HG03558 (cell line): ENCODE measurements at regions not wholly inside any gene's neighbourhood (a gene's known extent, or its start where the extent isn't known, plus 50 kb on each side); places are given as distances from the start of the nearest gene placed in this dataset.

Source experiments
- ATAC-seq: cut with Tn5 transposase; IDR thresholded peaks from one replicate; pipeline ENCODE4 v1.9.1; 2021; ENCODE audit warnings: moderate number of reproducible peaks; ENCODE audit not compliant: unreplicated experiment; ENCODE audit errors: extremely low read depth

DNA sequence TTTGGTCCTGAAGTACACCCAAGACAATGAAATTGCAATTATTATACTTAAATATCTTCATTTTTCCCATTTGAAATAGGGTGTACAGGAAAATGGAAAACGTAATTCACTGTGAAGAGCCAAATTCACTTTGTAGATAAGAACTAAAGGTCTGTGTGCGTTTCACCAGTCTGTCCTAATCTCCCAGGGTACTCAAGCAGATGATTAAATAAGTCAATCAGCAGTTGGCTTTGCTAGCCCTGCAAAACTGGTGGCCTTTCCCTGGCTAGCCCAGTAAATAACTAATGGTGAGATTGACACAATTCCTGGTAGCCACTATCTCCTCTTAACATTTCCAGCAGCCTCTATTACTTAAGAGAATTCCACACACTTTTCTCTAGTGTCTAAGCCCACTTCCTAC, 389.3 kb downstream of the TBL1XR1 start:
- ATAC-seq: no peak

DNA sequence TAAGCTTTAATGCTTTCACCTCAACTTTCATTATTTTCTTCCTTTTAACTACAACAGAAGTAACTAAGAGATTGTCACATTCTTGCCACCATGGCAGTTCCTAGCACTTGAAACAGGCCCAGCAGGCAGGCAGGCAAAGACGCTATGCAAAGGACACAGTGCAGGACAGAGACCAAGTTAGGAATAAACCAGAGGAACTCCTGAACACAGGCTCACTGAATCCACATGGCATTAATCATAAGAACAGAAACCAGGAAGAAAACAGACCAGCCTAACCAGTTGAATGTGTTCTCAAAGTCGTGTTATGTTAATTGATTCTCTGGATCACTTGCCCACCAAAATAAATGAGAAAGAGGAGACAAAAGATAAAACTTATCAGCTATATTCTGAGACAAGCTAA, 397.6 kb downstream of the TBL1XR1 start:
- no peak for ATAC-seq

DNA sequence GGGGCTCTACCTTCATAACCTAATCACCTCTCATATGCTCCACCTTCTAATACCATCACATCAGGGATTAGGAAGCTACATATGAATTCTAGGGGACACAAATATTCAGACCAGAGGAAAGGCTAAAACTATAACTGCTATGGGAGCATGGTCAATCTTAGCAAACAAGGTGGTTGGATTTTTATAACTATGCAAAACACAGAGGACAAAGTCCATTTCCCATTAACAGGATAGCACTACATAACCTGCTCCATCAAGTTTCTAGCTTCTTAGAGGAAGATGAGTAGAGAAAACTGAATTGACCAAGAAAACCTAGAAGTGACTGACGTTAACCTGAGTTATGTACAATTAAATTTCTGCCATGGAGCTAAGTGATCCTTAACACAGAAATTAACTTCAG, 398.6 kb downstream of the TBL1XR1 start:
- ATAC-seq: no peak

DNA sequence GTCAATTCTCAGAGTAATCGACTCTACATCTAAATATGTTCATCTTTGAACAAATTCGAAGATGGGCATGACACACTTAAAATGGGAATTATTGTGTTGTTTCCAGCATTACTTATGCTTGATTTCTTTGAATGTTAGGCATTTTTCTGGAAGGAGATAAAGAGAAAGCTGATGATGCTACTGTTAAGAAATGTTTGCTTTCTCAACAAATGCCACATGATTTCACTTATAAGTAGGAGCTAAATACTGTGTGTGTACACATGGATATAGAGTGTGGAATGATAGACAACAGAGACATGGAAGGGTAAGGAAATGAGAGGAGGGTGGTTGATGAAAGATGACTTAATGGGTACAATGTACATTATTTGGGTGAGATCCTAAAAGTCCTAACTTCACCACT, 400.9 kb downstream of the TBL1XR1 start:
- ATAC-seq: no peak

GRCh38 chr3:176795891-176796290, 401.4 kb downstream of the TBL1XR1 start:
- ATAC-seq: no peak

DNA sequence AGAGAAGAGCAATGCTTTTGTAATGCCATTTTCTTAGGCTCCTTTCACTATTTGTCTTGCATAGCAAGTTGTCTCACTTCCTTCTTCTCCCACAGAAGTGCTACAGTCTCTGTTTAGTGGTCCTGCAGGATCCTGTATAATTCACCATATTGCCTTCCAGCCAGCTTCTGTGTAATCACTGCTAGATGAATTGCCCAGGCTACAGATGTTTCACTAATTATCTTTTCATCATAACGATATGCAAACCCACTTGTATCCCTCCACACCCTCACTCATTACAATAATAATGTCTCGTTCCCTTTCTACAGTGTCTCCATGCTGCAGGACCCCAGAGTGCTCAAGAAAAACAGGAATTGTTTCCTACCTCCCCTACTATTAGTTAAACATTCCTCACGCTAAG, 402.9 kb downstream of the TBL1XR1 start:
- no peak for ATAC-seq

- no peak for ATAC-seq
Measured at GRCh38 chr3:176789947-176790346, 407.3 kb downstream of the TBL1XR1 start.

DNA sequence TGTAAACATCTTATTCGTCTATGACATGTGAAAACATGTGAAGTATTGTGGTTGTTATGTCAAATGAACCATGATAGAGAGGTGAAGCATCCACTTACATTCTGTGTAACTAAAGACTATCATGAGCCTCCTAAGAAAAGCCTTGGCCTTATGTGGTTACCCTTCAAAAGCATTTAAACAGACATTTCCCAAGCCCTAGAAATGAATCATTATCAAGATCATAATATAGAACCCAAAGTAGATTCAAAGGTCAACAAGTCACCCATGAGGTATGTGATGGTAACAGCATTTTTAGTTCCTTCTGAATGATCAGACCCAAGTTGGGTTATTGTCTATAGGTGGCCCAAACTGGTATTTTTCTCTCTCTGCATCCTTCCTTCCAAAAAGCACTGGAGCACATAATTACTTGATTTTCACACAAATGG, 408.0 kb downstream of the TBL1XR1 start:
- ATAC-seq: no peak

DNA sequence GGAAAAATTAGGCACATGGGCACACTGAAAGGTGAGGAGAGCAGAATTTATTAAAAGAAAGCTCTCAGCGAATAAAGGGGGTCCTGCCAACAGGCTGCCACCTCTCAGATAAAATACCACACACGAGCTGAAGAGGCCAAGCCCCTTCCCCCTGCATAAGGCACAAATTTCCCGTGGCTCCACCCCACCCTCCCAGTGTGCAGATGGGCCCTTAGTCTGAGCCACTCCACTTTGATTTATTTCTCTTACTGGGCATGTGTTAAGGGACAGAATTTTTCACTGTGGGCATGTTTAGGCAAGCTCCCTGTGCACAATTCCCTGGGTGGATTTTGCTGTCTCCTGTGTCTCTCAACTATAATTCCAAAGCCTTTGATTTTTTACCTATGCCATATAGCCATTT, 409.8 kb downstream of the TBL1XR1 start:
- no peak for ATAC-seq

DNA sequence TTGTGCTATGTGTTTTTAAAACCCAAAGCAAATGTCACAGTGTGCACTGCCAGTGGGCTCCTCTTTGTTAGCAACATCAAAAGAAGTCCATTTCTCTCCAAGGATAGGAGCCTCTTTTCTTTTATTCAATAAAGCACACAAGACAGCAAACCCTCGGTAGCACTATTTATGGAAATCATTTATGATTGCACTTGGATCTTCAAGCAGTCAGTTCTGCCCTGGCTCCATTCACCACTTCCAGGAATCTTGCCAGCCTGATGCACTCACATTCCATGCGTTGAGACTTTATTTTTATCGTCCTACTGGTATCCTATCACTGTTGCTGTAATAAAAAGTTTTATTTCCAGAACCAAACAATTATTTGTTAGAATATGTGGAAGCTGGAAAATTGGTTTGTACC, 412.1 kb downstream of the TBL1XR1 start:
- ATAC-seq: no peak

DNA sequence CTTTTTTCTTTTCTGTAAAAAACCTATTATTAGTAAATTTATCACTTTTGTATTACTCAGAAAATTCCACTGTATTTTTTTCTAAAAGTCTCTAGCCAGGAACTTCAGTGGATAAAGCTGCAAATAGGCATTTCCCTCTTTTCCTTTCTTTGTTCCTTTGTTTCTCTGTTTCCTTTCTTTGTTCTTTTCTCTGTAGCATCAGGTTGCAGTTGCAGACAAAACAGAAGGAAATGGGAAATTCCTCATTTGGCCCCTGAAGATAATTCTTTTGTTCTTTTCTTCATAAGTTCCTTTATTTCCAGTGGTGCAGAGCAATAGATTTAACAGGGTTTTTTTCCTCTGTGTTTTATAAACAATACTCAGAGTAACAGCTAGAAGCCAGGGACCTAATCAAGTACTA, 416.5 kb downstream of the TBL1XR1 start:
- ATAC-seq: no peak

- no peak for ATAC-seq
Measured at GRCh38 chr3:176776622-176777175, 420.6 kb downstream of the TBL1XR1 start.

DNA sequence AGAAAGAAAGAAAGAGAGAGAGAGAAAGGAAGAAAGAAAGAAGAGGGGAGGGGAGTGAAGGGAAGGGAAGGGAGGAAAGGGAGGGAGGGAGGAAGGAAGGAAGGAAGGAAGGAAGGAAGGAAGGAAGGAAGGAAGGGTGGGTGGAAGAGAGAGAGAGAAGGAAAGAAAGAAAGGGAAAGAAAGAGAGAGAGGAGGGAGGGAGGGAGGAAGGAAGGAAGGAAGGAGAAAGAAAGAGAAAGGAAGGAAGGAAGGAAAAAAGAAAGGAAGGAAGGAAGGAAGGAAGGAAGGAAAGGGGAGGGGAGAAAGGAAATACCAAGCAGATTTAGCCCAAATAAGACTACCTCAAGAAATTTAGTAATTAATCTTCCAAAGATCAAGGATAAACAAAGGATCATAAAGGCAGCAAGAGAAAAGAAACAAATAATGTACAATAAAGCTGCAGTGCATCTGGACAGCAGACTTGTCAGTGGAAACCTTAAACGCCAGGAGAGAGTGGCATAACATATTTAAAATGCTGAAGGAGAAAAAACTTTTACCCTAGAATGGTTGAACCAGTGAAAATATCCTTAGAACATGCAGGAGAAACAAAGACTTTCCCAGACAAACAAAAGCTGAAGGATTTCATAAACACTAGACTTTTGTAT, 427.6 kb downstream of the TBL1XR1 start:
- no peak for ATAC-seq

GRCh38 chr3:176767385-176767784, 429.9 kb downstream of the TBL1XR1 start:
- no peak for ATAC-seq

- ATAC-seq: no peak
Measured at GRCh38 chr3:176766862-176767261, 430.4 kb downstream of the TBL1XR1 start.

GRCh38 chr3:176765382-176765900, 431.8 kb downstream of the TBL1XR1 start:
- no peak for ATAC-seq

DNA sequence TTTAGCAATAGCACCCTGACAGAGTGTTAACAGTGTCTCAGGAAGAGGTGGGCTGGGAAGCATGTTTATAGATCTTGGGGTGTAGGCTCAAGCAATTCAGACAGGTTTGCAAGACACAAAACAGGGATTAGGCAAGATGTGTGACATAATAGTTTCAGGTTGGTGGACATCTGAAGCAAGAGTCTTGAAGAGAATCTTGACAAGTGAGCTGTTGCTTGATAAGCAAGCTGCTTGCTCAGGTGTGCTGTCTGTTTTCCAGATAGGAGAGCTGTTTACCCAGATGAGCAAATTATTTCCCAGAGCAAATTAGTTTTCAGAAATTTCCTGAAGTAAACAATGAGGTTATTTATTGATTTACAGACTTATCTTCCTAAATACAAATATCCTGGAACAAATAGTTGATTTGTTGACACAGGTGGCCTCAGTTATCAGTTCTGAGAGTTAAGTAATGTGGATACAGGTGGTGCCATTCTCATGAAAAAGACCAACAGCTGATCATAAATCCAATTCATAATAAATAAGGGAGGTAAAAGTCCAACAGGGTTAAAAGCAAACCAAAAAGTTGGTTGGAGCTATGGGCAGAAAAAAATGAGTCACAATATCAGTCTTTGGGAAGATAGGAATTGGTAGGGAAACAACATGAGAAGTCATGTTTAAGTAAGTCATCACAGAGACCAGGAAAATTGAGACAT, 437.3 kb downstream of the TBL1XR1 start:
- ATAC-seq: no peak

DNA sequence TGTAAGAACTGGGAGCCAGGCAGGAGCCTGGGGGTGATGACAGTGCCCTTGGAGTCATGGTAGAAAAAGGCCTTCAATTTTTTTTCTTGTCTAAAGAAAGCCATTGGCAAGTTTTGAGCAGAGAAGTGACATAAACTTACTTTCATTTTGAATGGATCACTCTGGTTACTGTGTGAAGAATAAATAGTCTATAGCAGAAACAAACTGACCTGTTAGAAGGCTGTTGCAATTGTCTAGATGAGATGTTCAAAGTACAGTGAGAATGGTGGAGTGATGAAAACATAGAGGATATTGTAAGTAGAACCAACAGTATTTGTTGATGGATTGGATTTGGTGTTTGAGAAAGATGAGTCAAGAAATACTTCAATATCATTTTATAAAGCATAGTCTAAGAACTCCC, 439.9 kb downstream of the TBL1XR1 start:
- ATAC-seq: no peak

DNA sequence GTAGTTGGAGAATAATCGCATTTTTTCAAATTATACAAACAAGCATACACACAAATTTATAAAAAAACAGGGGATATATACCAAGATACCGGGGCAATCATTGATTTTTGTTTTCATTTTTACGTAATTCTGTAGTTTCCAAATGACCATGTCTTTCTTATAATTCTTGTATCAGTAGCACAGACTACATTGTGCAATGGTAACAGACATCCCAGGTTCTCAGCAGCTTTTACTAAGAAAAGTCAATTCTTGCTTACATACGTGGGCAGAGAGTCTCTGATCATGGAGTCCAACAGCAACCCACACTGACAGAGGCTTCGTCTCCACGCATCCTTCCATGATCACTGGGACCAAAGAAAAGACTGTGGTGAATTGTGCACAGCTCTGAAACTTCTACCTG, 441.3 kb downstream of the TBL1XR1 start:
- no peak for ATAC-seq

DNA sequence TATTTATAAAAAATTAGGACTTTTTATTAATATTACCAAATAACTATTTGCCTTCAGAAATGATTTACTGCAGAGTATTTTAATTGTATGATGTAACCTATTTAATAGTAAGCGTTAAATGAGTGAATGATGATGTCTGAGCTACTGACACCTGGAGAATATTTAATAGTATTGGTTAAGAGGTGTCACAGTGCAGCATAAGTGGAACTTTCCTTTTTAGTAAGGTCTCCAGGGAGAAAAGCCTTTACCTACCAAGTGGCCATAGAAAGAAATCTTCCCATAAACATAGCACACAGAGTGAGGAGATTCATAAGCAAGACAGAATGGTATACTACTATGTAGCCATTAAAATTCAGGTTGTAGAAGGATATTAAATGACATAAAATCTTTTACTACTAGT, 441.7 kb downstream of the TBL1XR1 start:
- no peak for ATAC-seq

DNA sequence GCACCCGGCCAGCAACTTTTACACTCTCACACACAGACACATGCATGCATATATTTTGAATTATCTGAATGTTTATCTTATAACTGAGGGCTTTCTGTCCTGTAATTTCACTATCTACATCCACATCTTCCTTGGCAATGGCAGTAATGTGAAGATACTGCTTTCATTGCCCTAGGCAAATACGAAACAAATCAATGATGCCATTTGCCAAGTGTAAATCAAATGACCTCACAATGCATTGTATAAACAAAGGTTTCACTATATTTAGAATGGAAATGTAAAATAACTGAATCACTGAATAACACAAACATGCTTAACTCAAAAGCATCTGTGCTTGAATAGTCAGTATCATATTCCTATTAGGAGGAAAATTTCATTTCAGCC, 455.6 kb downstream of the TBL1XR1 start:
- ATAC-seq: no peak
